OCI-LY3 (cell line): ENCODE measurements at regions not wholly inside any gene's neighbourhood (a gene's known extent, or its start where the extent isn't known, plus 50 kb on each side); places are given as distances from the start of the nearest gene placed in this dataset.
"Not testable (repeated sequence)": the region's sequence is repeated elsewhere in the genome, so short reads cannot be mapped to it uniquely, and the experiment has no call there.

Source experiments
- EZH2phosphoT487 ChIP-seq: fragments of 200-600 bp; shearing (Covaris generic); IDR thresholded peaks from 2 replicates; pipeline ENCODE4 v1.6.1; 2018; ENCODE audit warnings: antibody characterized with exemption, mixed run types, low read depth
- TF ChIP-seq, protein P1 (sequence below): fragments of 200-600, 300-600 bp; sonication (generic); IDR thresholded peaks from 2 replicates; pipeline ENCODE4 v1.5.1; 2014; ENCODE audit warnings: antibody characterized with exemption, low read length, low read depth

DNA sequence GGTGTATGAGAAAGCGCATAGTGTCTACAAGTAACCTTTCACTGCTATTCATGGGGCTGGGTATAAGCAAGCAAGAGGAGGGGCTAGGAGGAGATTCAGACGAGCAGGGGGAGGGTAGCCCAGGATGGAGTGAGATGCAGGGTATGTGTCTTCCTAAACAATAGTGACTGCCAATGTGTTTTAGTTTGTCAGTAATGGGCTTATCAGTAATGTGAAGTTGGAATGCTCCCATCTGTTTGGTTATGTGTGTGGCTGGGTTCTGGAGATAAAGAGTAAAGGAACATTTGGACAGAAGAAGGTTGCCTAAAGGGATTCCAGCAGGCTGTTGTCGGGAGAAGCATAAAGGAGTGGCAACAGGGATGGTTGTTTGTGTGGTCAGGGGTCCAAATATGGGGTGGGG lies 62.7 kb upstream of the EZR start:
- TF ChIP-seq, protein P1, sequence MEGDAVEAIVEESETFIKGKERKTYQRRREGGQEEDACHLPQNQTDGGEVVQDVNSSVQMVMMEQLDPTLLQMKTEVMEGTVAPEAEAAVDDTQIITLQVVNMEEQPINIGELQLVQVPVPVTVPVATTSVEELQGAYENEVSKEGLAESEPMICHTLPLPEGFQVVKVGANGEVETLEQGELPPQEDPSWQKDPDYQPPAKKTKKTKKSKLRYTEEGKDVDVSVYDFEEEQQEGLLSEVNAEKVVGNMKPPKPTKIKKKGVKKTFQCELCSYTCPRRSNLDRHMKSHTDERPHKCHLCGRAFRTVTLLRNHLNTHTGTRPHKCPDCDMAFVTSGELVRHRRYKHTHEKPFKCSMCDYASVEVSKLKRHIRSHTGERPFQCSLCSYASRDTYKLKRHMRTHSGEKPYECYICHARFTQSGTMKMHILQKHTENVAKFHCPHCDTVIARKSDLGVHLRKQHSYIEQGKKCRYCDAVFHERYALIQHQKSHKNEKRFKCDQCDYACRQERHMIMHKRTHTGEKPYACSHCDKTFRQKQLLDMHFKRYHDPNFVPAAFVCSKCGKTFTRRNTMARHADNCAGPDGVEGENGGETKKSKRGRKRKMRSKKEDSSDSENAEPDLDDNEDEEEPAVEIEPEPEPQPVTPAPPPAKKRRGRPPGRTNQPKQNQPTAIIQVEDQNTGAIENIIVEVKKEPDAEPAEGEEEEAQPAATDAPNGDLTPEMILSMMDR, result not testable (repeated sequence)
- not testable (repeated sequence) for TF ChIP-seq EZH2phosphoT487
